GM18867 (cell line): ENCODE measurements at regions not wholly inside any gene's neighbourhood (a gene's known extent, or its start where the extent isn't known, plus 50 kb on each side); places are given as distances from the start of the nearest gene placed in this dataset.
"Not testable (repeated sequence)": the region's sequence is repeated elsewhere in the genome, so short reads cannot be mapped to it uniquely, and the experiment has no call there.

Experiments used
- ATAC-seq: cut with Tn5 transposase; IDR thresholded peaks from one replicate; pipeline ENCODE4 v1.9.1; 2021; ENCODE audit warnings: mild to moderate bottlenecking, moderate library complexity; ENCODE audit not compliant: unreplicated experiment

DNA sequence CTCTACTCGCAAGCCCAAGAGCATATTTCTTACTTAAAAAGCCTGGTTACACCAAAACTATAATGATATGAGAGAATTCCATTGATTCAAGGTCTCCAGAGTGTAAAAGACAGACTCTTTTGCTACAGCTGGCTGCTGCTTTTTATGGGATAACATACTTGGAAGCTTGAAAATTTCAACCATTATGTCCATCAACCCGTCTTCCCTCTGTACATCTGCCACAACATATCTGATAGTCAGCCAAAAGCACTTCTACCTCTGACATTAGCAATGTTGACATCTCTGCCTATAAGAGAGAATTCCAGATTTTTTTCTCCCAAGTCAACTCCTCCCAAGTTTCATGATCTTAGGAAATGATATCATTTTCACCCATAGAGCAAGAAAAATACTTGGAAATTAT is 54.4 kb upstream of the IQCM start:
- no peak for ATAC-seq

DNA sequence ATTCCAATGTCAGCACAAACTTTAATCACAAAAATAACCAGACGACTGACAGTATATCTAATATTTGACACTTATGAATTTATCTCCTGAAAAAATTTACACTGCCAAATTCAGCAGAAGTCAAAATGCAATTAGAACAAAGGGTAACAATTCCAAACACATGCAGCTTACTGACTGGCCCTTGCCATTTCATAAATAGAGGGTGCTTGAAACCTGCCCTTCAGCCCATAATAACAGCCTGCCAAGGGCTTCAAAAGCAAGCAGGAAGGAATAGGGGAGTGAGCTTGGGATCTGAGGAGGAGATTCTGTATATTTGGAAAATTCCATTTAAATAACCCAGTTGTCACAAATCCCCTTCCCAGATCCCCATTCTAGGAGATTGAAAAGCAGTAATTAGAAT is 66.1 kb upstream of the IQCM start:
- no peak for ATAC-seq

GRCh38 chr4:149882251-149882650 is 66.6 kb upstream of the IQCM start:
- ATAC-seq = no peak

DNA sequence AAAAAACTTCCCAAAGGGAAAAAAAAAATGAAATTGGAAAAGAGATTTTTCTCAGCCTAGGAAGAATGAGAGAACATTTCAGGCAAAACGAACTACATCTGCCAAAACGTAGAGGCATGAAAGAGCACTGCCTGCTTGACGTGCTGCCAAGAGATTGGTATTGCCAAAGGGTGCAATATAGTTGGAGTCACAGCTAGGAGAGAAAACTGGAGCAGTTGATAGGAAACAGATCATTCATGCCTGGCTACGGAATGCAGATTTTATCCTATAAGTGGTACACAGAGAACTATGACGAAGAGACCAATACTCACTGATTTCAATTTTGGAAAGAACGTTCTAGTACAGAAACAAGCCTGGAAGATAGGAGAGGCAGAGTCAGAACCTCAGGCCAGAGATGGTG is 68.4 kb upstream of the IQCM start:
- ATAC-seq = no peak

DNA sequence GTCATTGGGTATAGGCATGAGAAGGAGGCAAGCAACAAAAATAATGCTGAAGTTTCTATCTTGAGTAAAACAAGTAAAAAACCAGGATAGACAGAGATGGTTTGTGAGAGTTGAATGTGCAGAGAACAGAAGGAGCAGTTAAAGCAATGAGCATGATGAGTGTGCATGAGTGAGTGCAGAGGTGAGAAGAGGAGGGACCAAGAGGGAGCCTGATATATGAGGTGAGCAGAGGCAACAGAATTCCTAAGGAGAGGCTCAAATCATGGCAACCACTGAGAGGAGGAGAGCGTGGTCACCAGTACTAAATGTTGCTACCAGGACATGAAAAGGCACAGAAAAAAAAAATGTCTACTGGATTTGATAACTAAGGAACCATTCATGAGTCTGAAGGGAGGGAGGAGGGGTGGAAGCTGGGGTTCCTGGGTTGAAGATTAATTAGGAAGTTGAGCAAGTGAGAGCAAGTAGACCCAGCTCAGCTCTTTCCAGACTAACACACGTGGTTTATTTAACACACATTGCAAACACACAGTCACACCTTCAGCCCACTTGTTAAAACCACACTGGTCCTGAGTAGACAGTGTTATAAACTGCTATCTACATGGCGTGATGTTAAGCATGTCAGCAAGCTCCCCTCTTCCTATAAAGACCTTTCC is 69.0 kb upstream of the IQCM start:
- peak; percentile 89 for ATAC-seq

GRCh38 chr4:149885896-149886295 is 70.3 kb upstream of the IQCM start:
- no peak for ATAC-seq

GRCh38 chr4:149886786-149887490 is 71.3 kb upstream of the IQCM start:
- no peak for ATAC-seq

- no peak for ATAC-seq
Measured at GRCh38 chr4:149889991-149890390, 74.3 kb upstream of the IQCM start.

DNA sequence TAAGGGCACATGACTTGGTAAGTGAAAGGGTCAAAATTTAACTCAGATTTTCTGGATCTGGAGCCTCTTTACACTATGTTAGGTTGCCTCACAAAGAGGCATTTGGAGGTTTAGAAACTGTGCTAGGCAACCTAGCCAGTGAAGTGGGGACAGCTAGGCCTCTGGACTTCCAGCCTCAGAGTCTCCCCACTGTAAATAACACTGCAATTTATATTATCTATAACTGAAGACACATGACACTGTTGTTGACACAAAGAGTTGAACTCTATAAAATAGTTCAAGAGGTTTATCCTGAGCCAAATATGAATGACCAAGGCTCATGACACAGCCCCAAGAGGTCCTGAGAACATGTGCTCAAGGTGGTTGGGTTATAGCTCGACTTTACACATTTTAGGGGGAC is 74.9 kb upstream of the IQCM start:
- no peak for ATAC-seq

- ATAC-seq = no peak
Measured at GRCh38 chr4:149891426-149891825, 75.8 kb upstream of the IQCM start.

DNA sequence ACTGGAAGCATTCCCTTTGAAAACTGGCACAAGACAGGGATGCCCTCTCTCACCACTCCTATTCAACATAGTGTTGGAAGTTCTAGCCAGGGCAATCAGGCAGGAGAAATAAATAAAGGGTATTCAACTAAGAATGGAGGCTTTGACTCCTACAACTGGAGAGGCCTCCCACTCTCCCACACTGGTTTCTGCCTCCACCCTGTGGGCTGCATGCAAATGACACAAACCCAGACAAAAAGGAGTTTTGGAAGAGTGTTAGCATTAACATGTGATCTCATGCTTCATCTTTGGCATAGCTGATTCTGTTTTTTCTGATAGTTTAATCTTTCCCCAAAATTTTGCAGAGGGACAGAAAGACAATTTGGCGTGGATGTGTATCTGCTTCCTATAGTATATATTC is 80.8 kb upstream of the IQCM start:
- peak; percentile 42 for ATAC-seq

- ATAC-seq = peak; percentile 64
Measured at GRCh38 chr4:149897783-149898182, 82.1 kb upstream of the IQCM start.

- ATAC-seq = no peak
Measured at GRCh38 chr4:149901128-149901527, 85.5 kb upstream of the IQCM start.

DNA sequence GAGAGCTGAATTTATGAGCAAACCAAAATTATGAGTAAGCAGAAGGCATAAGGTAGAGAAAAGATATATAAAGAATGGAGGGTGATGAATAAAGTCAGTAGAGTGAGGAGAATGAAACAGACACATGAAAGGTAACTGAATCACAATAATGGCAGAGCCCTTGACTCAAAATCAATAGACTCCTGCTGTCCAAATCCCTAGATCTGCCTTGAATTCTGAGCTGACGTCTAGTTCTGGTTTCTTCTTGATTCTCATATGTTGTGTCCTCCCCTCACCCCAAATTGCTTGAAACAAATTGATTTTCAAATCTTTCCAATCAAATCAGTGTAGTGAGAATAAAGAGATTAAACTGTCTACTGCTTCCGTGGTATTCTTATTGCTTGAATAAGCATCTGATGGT is 86.6 kb upstream of the IQCM start:
- ATAC-seq = no peak

DNA sequence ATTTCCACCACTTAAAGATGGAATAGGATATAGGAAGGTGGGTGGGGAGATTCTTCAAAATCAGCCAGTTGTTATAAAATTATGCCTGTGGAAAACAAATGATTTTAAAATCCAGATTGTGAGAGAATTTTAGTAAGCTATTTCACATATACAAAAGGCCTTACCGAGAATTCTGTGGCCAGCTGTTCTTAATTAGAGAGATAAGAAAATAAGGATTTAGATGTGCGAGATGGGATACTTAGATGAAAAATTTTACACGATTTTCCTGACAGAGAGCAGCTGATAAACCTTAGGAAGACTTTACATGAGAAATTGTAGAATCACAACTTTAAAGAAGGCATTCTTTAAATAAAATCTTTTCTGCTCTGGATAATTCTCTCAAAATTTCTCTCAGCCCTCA is 94.5 kb upstream of the IQCM start:
- no peak for ATAC-seq

DNA sequence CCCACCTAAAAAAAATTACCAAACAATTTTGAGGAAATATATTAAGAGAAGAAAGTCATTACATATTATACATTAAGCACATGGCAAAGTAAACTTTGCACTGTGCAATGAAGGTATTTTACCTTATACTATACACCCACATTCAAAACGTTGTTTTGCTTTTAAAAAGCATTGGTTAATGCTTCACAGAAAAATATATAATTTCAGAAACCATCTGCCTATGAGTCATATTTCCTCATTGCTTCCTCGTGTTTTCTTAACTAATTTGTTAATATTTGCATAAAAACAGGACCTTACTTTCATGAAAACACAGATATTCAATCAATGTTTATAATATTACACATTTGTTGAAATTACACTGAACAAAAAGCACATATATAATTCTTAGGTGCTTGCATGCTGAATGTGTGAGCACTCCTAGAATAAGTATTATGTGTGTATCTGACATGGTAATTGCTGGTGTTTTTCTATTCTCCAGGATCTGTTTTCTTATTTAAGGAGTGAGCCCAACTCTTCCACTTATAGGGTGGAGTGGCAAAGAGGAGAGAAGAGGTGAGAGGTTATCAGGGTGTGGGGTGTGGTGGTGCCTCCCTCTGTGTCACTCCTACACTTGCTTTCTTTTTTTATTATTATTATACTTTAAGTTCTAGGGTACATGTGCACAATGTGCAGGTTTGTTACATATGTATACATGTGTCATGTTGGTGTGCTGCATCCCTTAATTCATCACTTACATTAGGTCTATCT is 95.1 kb upstream of the IQCM start:
- ATAC-seq = no peak

DNA sequence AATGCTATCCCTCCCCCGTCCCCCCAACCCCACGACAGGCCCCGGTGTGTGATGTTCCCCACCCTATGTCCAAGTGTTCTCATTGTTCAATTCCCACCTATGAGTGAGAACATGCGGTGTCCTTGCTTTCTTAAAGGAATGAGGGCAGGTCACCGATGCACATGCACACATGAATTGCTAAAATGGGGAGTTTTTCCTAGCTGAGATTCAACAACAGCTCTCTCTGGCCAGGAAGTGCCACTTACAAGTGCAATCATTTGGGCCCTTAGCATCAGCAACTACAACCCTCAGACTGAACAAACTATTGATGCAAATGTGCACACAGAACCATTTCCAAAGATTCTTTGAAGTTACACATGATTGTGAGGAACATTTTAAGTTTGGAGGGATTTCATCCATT is 95.7 kb upstream of the IQCM start:
- no peak for ATAC-seq

DNA sequence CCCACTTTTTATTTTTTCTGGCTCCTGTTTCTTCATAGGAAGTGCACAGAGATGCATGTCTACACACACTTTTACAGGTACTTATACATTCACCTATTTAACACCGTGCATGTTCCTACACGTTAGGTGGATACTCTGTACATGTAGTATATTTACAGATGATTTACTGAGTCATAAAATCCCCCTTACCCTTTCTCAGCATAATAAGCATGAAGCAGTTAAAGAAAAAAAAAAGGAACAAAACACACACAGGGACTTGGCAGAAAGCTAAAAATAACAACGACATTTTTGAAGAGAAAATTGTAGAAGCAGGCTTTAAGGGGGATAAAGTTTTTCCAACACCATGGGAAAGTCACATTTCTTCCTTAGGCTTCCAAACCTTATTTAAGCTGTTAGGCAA is 96.4 kb upstream of the IQCM start:
- ATAC-seq = no peak

- peak; percentile 85 for ATAC-seq
Measured at GRCh38 chr4:149914119-149915115, 98.8 kb upstream of the IQCM start.

GRCh38 chr4:149915735-149916134 is 100.1 kb upstream of the IQCM start:
- ATAC-seq = not testable (repeated sequence)

- no peak for ATAC-seq
Measured at GRCh38 chr4:149923736-149924135, 108.1 kb upstream of the IQCM start.
